GM12875 (cell line): ENCODE measurements at regions not wholly inside any gene's neighbourhood (a gene's known extent, or its start where the extent isn't known, plus 50 kb on each side); places are given as distances from the start of the nearest gene placed in this dataset.
A peak's percentile ranks its signal among the peaks of the same experiment; 100 is the strongest.

ENCODE experiments used
- H3K4me3 ChIP-seq: one replicate; pipeline ENCODE4 v1.5.1; 2011; ENCODE audit warnings: low read depth, low read length, control low read depth
- CTCF ChIP-seq: IDR thresholded peaks from 2 replicates; pipeline ENCODE4 v1.5.1; 2011; ENCODE audit warnings: low read depth, mild to moderate bottlenecking, control low read depth, inconsistent platforms, low read length, moderate library complexity, borderline replicate concordance; ENCODE audit not compliant: insufficient read depth

GRCh38 chr5:176742246-176743105 lies 67.9 kb upstream of the UNC5A start:
- no peak for TF ChIP-seq CTCF
- H3K4me3 ChIP-seq: no peak overlapping the region

GRCh38 chr5:176743136-176743861 lies 67.1 kb upstream of the UNC5A start:
- H3K4me3 ChIP-seq: no peak overlapping the region
- no peak for TF ChIP-seq CTCF

- TF ChIP-seq CTCF: no peak
- H3K4me3 ChIP-seq: no peak overlapping the region
Measured at GRCh38 chr5:176743868-176744583, 66.3 kb upstream of the UNC5A start.

GRCh38 chr5:176744584-176744965 lies 65.8 kb upstream of the UNC5A start:
- no peak overlapping the region for H3K4me3 ChIP-seq
- peak; percentile 25; the same call in 1 of the 2 replicates for TF ChIP-seq CTCF

- no peak overlapping the region for H3K4me3 ChIP-seq
- TF ChIP-seq CTCF: no peak
Measured at GRCh38 chr5:176747670-176748072, 62.7 kb upstream of the UNC5A start.

- no peak for TF ChIP-seq CTCF
- no peak overlapping the region for H3K4me3 ChIP-seq
Measured at GRCh38 chr5:176748073-176748966, 62.0 kb upstream of the UNC5A start.
